ENCODE measurements at regions not wholly inside any gene's neighbourhood (a gene's known extent, or its start where the extent isn't known, plus 50 kb on each side); places are given as distances from the start of the nearest gene placed in this dataset.

DNA sequence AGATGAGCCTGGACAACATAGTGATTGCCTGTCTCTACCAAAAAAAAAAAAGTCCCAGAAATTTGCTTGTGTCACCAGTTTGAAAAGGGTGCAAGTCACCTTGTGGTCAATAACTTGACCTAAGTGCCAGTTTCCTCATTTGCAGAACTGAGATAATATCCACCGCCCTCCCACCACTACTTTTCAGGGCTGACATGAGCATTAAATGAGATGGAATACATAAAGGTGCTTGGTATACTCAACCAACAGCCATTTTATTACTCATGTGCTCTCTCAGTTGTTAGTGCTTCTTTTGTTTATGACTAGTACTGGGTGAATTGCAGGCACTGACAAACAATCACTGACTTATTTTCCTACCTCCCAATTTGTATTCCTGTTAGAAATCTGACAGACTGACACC is 340.5 kb upstream of the SATB1 start:
- H3K9me3 Mint-ChIP-seq (ENCODE audit: low read depth) = no peaks in the 10 kb centered on the region
- CTCF ChIA-PET = interaction anchor here (1.0 to 1.9 kb wide), 3 partner anchors 8 to 321 kb away, joined by 3 to 5 read pairs (median 3); no protein-coding TSS in a partner anchor
- H3K27me3 Mint-ChIP-seq = no peaks in the 10 kb centered on the region
- DNase-seq (no peak), ATAC-seq (no peak)
- H3K27ac Mint-ChIP-seq = no peak overlapping the region
- peaks cover 7% of the 10 kb centered on the region for H3K4me1 Mint-ChIP-seq
- H3K4me3 Mint-ChIP-seq = no peak overlapping the region
- peaks cover 6% of the 10 kb centered on the region for H3K36me3 Mint-ChIP-seq

DNA sequence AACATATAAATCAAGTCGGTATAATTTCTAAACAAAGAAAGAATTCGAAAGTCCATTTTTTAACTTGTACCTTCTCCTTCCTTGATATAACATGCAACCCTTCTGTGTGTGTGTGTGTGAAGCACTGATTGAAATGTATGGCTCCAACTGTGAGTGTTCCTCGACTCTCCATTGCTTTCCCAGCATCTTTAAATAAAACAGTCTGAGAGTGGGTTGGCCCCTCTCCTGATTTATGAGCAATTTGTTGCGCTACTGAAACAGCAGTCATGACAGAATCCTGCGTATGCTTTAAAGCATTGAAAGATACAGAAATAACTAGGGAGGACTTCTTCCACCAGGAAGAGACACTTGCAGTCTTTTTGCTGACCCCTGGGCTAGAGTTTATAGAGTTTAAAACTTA is 340.0 kb upstream of the SATB1 start:
- Mint-ChIP-seq H3K27me3 (no peaks in the 10 kb centered on the region), H3K36me3 (peaks cover 6% of the 10 kb centered on the region), H3K9me3 (ENCODE audit: low read depth) (no peaks in the 10 kb centered on the region), H3K27ac (no peak overlapping the region), H3K4me3 (no peak overlapping the region), H3K4me1 (peaks cover 4% of the 10 kb centered on the region)
- DNase-seq = no peak
- ATAC-seq = no peak
- CTCF ChIA-PET = no interaction called here

DNA sequence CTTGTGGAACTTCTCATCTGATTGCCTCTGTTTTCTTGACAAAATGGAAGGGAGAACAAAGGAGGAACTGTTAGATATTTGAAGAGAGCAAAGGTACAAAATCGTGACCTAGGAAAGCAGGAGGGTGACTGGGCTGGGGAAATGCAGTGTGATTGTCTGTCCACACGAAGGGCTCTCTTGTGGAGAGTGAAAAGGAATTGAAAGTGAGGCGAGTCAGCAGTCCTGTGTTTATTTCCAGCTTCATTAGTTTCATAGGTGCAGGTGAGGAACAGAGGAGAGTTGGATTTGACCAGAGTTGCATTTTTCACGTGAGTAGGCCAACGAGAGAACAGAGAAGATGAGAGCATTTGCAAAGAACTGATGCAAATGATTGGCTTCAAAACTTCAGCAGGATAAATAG is 336.4 kb upstream of the SATB1 start:
- H3K36me3 Mint-ChIP-seq = peaks cover 4% of the 10 kb centered on the region
- no peak for ATAC-seq
- CTCF ChIA-PET = interaction anchor here (1.4 kb wide), 2 partner anchors 201 to 227 kb away, joined by 4 to 5 read pairs; no protein-coding TSS in a partner anchor

DNA sequence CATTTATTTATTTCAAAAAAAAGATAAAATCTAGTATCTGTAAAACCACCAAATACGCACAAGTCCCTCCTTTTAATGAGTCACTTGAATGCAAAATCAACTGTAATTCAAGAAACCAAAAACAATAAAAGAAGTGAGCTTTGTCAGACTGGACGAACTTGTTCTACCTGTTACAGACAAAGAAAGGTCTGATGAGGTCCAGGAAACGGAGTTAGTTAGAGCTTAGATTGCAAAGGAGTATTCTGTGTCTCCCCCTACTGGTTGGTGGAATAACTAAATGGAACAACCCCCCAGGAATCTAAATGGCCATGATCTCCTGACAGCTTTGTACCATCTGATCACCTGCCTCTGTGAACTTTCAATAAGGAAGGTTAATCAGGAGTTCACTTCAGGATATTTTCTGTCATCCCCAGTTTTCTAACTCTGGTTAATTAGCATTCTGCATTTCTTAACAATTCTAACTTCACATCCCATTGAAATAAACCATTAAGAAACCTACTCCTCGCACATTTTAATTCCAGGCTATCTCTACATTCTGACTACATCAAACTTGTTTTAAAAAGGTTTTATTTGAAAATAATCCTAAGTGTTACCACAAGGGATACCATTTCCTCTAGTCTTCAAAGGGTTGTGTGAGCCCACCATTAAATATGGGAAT is 333.0 kb upstream of the SATB1 start:
- Mint-ChIP-seq H3K27ac (peak overlapping the region; percentile 75), H3K27me3 (no peaks in the 10 kb centered on the region), H3K4me1 (peaks cover 42% of the 10 kb centered on the region), H3K9me3 (ENCODE audit: low read depth) (no peaks in the 10 kb centered on the region), H3K4me3 (no peak overlapping the region), H3K36me3 (peaks cover 27% of the 10 kb centered on the region)
- CTCF ChIA-PET = interaction anchor here (0.5 to 3.2 kb wide), 40 partner anchors 8 to 462 kb away, joined by 3 to 37 read pairs (median 4); no protein-coding TSS in a partner anchor
- DNase-seq (peak; percentile 49), ATAC-seq (peak; percentile 97)

More for the DNA sequence above, 336.4 kb upstream of the SATB1 start:
- Mint-ChIP-seq H3K27ac (no peak overlapping the region), H3K27me3 (no peaks in the 10 kb centered on the region), H3K4me3 (no peak overlapping the region), H3K9me3 (ENCODE audit: low read depth) (no peaks in the 10 kb centered on the region), H3K4me1 (peaks cover 20% of the 10 kb centered on the region)
- no peak for DNase-seq

DNA sequence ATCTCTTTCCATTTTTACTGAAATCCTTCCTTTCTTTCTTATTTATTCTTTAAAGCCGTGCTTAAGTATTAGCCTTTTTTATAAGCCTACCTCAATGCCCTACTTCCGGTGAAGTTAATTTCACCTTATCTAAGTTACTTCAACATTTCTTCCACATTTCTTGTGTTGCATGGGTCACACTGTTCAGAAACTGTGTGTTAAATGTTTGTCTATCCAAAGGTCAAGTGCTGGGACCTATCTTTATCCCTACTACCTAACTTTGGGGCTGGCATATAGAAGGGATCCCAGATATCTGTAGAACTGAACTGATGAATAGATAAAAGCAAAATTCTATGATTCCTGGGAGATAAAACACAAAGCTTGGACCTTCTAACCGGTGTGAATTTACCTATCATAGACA is 332.3 kb upstream of the SATB1 start:
- peaks cover 28% of the 10 kb centered on the region for H3K36me3 Mint-ChIP-seq
- DNase-seq (no peak), ATAC-seq (no peak)
- peaks cover 47% of the 10 kb centered on the region for H3K4me1 Mint-ChIP-seq
- no peaks in the 10 kb centered on the region for H3K9me3 Mint-ChIP-seq (ENCODE audit: low read depth)
- H3K27me3 Mint-ChIP-seq = no peaks in the 10 kb centered on the region
- CTCF ChIA-PET = interaction anchor here (0.5 to 3.2 kb wide), 38 partner anchors 9 to 461 kb away, joined by 3 to 37 read pairs (median 4); no protein-coding TSS in a partner anchor
- peak overlapping the region; percentile 75 for H3K27ac Mint-ChIP-seq
- H3K4me3 Mint-ChIP-seq = no peak overlapping the region

DNA sequence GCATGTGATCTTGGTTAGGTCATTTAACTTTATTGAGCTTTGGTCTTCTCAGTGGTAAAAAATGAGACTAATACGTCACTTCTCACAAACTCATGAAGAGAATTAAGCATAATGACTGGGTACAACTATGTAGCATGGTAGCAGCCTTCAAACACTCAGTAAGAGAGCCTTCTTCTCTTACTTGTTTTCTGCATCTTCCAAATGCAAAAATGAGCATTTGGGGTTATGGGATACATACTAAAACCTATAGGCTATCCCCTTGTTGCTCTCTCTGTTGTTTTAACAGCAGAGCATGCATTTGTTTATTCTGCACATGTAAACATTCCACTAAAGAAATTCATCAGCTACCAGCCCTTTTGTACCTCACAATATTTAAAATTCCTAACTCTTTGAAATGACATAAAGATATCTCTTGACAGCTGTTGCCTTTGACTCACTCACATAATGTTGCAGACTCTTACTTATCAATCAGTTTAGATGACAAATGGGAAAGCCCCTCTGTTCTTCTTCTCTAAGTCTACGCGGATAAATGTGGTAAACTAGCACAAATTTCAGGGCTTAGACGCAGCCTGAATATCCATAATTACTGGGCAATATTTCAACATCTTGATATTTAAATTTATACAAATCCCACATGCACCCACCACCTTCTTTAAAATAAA is 327.3 kb upstream of the SATB1 start:
- Mint-ChIP-seq H3K4me3 (no peak overlapping the region), H3K36me3 (peaks cover 41% of the 10 kb centered on the region), H3K9me3 (ENCODE audit: low read depth) (no peaks in the 10 kb centered on the region), H3K4me1 (peaks cover 63% of the 10 kb centered on the region), H3K27ac (no peak overlapping the region), H3K27me3 (no peaks in the 10 kb centered on the region)
- ATAC-seq = no peak
- CTCF ChIA-PET = interaction anchor here (0.9 kb wide), 1 partner anchor 37 kb away, joined by 3 read pairs; no protein-coding TSS in a partner anchor
- no peak for DNase-seq

DNA sequence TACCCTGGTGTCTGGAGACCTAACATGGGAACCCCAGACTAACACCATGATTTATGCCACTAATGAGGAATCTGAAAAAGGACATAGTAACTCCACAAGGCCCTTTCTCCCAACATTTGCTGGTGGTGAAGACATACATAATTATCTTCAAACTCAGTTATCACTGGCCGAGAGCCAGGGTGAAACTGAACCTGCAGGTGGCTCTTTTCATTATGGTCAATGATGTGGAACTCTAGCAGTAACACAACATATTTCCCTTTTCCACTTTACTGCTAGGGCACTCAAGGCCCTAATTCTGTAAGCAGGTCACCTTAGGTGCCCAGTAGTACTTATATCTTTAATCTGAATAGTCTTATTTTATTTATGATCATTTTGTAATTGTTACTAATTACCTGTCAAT is 326.4 kb upstream of the SATB1 start:
- H3K36me3 Mint-ChIP-seq = peaks cover 39% of the 10 kb centered on the region
- H3K27ac Mint-ChIP-seq = no peak overlapping the region
- no peaks in the 10 kb centered on the region for H3K27me3 Mint-ChIP-seq
- CTCF ChIA-PET = interaction anchor here (0.9 kb wide), 1 partner anchor 36 kb away, joined by 3 read pairs; no protein-coding TSS in a partner anchor
- ATAC-seq (no peak), DNase-seq (no peak)
- no peak overlapping the region for H3K4me3 Mint-ChIP-seq
- peaks cover 65% of the 10 kb centered on the region for H3K4me1 Mint-ChIP-seq
- no peaks in the 10 kb centered on the region for H3K9me3 Mint-ChIP-seq (ENCODE audit: low read depth)

DNA sequence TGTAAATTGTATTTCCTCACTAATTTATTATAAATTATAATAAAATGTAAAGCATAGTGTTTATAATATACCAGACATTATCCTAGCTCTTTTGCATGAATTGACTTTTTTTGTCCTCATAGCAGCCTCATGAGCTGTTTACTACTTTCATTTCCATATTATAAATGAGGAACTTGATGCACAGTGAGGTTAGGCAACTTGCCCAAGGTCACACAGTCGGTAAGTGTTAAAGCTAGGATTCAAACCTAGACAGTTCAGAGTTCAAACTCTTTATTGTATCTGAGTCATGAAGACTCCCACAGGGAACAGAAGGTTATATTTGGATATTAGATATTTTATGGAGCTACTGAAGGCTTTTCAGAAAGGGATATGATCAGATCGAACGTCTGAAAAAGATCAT is 322.2 kb upstream of the SATB1 start:
- DNase-seq (no peak), ATAC-seq (no peak)
- Mint-ChIP-seq H3K4me3 (no peak overlapping the region), H3K9me3 (ENCODE audit: low read depth) (no peaks in the 10 kb centered on the region), H3K4me1 (peaks cover 69% of the 10 kb centered on the region), H3K27me3 (no peaks in the 10 kb centered on the region), H3K36me3 (peaks cover 22% of the 10 kb centered on the region), H3K27ac (no peak overlapping the region)
- CTCF ChIA-PET = interaction anchor here (0.8 to 3.4 kb wide), 7 partner anchors 12 to 323 kb away, joined by 3 to 22 read pairs (median 4); no protein-coding TSS in a partner anchor

DNA sequence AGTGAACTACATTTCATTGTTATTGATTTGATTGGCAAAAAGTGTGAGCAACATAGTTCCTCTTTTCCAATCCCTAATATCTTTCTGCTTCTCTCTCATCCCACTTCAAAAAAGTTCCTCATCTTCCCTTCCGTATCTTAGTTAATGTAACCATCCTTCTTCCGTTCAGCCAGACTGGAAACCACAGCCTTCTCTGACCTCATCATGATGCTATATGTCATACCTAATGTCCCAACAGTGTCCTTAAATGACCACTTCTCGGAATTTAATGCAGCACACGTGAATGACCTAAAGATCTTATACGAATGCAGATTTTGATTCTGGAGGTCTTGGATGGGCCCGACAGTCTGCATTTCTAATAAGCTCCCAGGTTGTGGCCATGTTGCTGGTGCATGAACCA is 320.3 kb upstream of the SATB1 start:
- peaks cover 69% of the 10 kb centered on the region for H3K4me1 Mint-ChIP-seq
- no peak overlapping the region for H3K4me3 Mint-ChIP-seq
- H3K27ac Mint-ChIP-seq = peak overlapping the region; percentile 95
- no peaks in the 10 kb centered on the region for H3K9me3 Mint-ChIP-seq (ENCODE audit: low read depth)
- H3K36me3 Mint-ChIP-seq = peaks cover 17% of the 10 kb centered on the region
- CTCF ChIA-PET = interaction anchor here (0.7 to 9.5 kb wide), 6 partner anchors 9 to 189 kb away, joined by 3 to 56 read pairs (median 4); no protein-coding TSS in a partner anchor
- ATAC-seq (no peak), DNase-seq (no peak)
- no peaks in the 10 kb centered on the region for H3K27me3 Mint-ChIP-seq

DNA sequence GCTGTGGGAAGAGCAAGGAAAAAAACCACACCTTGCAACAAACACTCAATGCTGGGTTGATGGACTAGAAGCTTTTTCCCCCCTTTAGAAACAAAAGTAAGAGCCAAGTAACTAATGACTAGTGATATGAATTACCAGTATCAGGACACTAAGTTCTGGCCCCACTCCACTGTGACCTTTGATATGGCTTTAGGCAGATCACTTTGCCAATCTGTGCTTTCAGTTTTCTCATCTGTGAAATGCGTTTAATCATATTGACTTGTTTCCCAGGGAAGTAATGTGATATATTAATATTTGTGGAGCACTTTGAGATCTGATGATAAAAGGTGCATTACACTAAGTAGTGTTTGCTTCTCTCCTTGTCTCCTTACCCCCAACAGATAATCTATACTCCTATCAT is 319.3 kb upstream of the SATB1 start:
- peaks cover 11% of the 10 kb centered on the region for H3K36me3 Mint-ChIP-seq
- H3K9me3 Mint-ChIP-seq (ENCODE audit: low read depth) = no peaks in the 10 kb centered on the region
- H3K27me3 Mint-ChIP-seq = no peaks in the 10 kb centered on the region
- H3K4me1 Mint-ChIP-seq = peaks cover 72% of the 10 kb centered on the region
- no peak for ATAC-seq
- peak overlapping the region; percentile 49 for H3K4me3 Mint-ChIP-seq
- CTCF ChIA-PET = interaction anchor here (0.8 to 9.5 kb wide), 6 partner anchors 14 to 299 kb away, joined by 3 to 56 read pairs (median 3); no protein-coding TSS in a partner anchor
- no peak for DNase-seq
- peak overlapping the region; percentile 95 for H3K27ac Mint-ChIP-seq

DNA sequence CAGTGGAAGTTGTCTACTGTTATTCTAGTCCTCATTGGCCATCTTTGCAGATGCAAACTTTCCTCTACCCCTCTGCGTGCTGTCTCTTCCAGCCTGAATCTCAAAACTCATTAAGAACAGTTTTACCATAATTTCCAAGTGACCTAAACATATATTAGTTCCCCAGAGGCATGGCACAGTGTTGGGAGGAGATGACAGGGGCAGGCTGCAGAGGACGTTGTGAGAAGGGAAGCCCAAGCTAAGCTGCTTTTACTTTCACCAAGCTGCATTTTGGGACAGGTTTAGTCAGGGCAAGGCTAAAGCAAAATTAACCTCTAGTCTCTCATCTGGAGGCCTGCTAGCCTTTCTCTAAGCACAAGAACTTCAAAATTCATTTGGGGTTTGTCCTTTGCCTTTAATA is 318.6 kb upstream of the SATB1 start:
- CTCF ChIA-PET = interaction anchor here (0.8 to 9.5 kb wide), 7 partner anchors 14 to 298 kb away, joined by 3 to 56 read pairs (median 3); no protein-coding TSS in a partner anchor
- peak; percentile 48 for ATAC-seq
- H3K27me3 Mint-ChIP-seq = no peaks in the 10 kb centered on the region

DNA sequence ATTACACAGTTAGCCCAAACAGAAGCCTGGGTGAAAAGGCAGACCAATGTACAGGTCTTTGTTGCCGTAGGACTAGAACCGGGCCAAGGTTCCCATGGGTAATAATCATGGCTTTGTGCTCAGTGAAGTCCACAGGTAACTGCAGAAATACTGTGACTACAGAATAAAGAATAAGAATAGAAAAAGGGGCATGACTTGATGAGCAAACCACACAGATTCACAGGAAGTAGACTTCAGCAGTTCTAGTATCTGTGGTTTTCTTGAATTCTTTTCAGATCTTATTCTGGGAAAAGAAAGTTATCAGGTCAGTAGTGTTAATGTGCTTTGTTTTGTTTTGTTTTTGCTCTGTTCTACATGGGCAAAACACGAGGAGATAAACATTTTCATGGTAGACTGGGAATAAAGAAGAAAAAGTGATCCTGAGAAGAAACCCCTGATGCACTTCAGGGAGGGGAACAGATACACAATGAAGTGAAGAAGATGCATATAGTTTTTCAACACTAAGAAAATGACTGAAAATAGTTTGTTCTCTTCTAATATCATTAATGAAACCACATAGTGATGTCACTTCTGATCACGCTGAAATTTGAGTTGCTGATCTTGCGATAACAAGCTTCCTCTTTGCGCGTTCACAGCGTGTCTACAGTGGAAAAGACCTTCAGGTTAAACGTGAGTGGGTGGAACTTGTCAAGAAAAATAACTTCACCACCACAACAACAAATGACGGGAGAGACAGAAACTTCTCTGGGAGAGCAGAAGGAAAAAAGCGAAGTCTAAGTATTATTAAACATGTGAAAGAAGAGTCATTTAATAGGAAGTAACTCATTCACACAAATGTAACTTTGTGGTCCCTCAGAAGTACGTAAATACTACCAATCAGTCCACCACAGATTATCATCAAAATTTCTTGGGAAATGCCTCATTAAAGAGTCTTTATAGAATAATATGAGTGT is 315.8 kb upstream of the SATB1 start:
- Mint-ChIP-seq H3K27me3 (no peaks in the 10 kb centered on the region), H3K9me3 (ENCODE audit: low read depth) (no peaks in the 10 kb centered on the region), H3K27ac (peak overlapping the region; percentile 98), H3K36me3 (peaks cover 24% of the 10 kb centered on the region), H3K4me1 (peaks cover 88% of the 10 kb centered on the region), H3K4me3 (peak overlapping the region; percentile 70)
- peak; percentile 81 for DNase-seq
- CTCF ChIA-PET = interaction anchor here (1.2 to 9.5 kb wide), 5 partner anchors 11 to 28 kb away, joined by 3 to 56 read pairs (median 5); no protein-coding TSS in a partner anchor
- ATAC-seq = peak; percentile 64

More for the DNA sequence above, 318.6 kb upstream of the SATB1 start:
- Mint-ChIP-seq H3K4me3 (peak overlapping the region; percentile 39), H3K36me3 (peaks cover 11% of the 10 kb centered on the region), H3K27ac (peak overlapping the region; percentile 95), H3K4me1 (peaks cover 73% of the 10 kb centered on the region), H3K9me3 (ENCODE audit: low read depth) (no peaks in the 10 kb centered on the region)
- DNase-seq = peak; percentile 62

DNA sequence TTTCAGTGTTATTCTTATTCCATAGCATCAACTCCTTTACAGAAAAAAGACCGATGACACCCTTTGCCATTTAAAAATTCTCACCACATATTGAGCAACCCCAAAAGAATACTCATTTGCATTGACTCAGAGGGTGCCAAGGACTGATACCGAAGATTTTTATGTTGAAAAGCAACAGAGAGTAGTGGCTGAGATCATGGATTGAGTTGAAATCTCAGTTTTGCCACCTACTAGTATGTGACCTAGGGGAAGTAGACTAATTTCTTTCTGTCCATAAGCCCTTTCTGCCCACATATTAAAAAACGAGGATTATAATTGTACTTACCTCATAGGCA is 313.9 kb upstream of the SATB1 start:
- H3K4me3 Mint-ChIP-seq = peak overlapping the region; percentile 7
- DNase-seq (no peak), ATAC-seq (peak; percentile 22)
- CTCF ChIA-PET = interaction anchor here (0.7 to 9.5 kb wide), 7 partner anchors 9 to 309 kb away, joined by 3 to 56 read pairs (median 5); no protein-coding TSS in a partner anchor
- no peaks in the 10 kb centered on the region for H3K9me3 Mint-ChIP-seq (ENCODE audit: low read depth)
- peaks cover 30% of the 10 kb centered on the region for H3K36me3 Mint-ChIP-seq
- H3K27ac Mint-ChIP-seq = peak overlapping the region; percentile 98
- peaks cover 76% of the 10 kb centered on the region for H3K4me1 Mint-ChIP-seq
- no peaks in the 10 kb centered on the region for H3K27me3 Mint-ChIP-seq
